ENCODE measurements at regions not wholly inside any gene's neighbourhood (a gene's known extent, or its start where the extent isn't known, plus 50 kb on each side); places are given as distances from the start of the nearest gene placed in this dataset.
"Not testable (repeated sequence)": the region's sequence is repeated elsewhere in the genome, so short reads cannot be mapped to it uniquely, and the experiment has no call there.

- no peak for DNase-seq (ENCODE audit: low spot score)
Measured at GRCh38 chr20:60171313-60171712, 213.1 kb downstream of the CDH26 start.

DNA sequence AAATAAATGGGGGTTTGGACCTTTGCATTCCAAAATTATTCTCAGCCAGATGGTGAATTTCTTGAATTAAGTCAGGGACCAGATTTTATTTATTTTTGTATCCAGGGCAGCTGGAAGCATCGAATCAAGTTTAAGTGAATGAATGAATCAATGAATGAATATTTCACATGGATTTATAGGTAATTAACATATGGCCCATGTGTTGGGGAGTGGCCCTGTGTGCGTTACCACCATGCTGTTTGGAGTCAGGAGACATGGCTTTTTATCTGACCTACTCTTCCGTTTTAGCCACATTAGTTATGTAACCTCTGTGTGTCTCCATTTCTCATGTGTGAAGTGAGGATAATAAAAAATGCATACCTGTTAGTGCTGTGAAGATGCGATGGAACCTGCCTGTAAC is 213.5 kb downstream of the CDH26 start:
- DNase-seq (ENCODE audit: low spot score), result no peak

- no peak for DNase-seq (ENCODE audit: low spot score)
Measured at GRCh38 chr20:60172346-60172984, 214.2 kb downstream of the CDH26 start.

- no peak for DNase-seq (ENCODE audit: low spot score)
Measured at GRCh38 chr20:60177080-60177479, 218.9 kb downstream of the CDH26 start.

DNA sequence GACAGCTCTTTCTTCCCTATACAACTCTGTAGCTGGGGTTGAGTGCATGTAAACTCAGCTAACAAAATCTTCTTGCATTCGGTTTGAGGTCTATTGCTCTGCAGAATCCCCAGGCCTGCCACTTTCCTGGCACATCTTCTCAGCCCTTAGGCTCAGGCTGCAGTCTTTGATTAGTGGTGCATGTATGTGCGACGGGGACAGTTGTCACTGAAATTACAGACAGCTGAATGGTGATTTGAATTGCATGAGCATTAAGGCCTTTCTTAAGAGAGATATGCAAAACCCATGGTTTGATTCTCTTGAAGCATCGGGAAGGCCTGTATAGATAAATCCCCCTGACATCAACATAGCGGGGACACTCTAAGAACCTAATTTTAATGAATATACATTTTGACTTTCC is 222.8 kb downstream of the CDH26 start:
- DNase-seq (ENCODE audit: low spot score), result no peak

DNA sequence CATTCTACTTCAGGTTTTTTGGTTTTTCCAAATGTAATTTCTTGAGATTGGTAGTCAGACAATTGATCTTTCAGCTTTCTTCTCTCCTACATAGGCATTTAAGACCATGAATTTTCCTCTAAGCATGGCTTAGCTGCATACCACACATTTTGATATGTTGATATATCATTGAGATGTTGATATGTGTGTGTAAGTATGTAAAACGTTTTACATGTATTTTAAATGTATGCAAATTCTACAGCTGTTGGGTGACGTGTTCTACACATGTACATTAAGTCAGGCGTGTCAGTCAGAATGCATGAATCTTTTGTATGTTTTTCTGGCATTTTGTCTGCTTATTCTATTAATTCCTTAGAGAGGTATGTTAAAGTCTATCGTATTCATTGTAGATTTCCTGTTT is 228.2 kb downstream of the CDH26 start:
- no peak for DNase-seq (ENCODE audit: low spot score)

- no peak for DNase-seq (ENCODE audit: low spot score)
Measured at GRCh38 chr20:60187683-60188082, 229.5 kb downstream of the CDH26 start.

- no peak for DNase-seq (ENCODE audit: low spot score)
Measured at GRCh38 chr20:60191014-60191413, 232.8 kb downstream of the CDH26 start.

DNA sequence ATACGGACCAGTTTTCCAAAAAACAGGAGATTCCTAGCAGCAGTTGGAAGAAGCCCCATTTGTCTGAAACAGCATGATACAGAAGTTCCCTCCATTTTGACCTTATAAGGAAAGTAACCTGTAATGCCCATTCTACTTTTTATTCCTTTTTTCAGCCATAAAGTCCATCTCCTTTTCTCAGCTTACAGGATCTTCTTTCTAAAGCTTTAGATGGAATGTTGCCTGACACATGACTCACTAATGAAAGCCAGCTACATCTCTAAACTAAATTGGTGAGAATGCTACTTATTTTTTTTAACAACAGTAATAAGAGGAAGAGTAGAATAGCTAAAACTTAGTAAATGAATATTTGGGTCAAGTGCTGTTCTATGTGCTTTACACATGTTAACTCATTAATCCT is 234.1 kb downstream of the CDH26 start:
- DNase-seq (ENCODE audit: low spot score), result no peak

DNA sequence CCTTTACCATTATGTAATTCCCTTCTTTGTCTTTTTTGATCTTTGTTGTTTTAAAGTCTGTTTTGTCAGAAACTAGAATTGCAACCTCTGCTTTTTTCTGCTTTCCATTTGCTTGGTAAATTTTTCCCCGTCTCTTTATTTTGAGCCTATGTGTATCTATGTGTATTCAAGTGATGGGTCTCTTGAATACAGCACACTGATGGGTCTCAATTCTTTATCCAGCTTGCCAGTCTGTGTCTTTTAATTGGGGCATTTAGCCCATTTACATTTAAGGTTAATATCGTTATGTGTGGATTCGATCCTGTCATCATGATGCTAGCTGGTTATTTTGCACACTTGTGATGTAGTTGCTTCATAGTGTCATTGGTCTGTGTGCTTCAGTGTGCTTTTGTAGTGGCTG is 240.9 kb downstream of the CDH26 start:
- not testable (repeated sequence) for DNase-seq (ENCODE audit: low spot score)

GRCh38 chr20:60199866-60200265 is 241.6 kb downstream of the CDH26 start:
- no peak for DNase-seq (ENCODE audit: low spot score)

GRCh38 chr20:60200305-60200918 is 242.2 kb downstream of the CDH26 start:
- DNase-seq (ENCODE audit: low spot score), result no peak

DNA sequence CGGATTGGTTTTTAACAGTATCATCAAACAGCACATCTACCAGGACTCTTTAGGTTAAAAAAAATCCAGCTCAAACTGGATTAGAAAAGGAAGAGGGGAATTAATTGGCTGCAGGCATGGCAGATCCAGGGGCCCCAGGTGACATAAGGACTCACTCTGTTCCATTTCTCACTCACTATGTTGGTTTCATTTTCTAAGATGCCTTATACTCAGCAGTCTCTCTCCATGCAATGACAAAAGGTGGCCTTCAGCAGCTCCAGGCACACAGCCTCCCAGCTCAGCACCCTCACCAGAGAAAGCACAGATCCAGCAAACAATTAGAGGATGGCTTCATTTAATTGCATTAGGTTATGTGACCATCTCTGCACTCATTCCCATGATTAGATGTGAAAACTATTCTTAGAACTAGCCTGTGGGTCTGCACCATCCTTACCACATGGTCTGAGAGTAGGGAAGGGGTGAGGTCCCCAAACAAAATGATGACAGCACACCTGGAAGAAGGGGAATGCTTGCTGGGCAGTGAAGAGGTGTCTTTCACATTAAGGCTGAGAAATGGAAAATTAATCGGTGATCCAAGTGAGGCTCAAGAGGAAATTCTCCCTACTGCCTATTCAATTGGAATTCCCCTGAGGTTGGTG is 243.1 kb downstream of the CDH26 start:
- DNase-seq (ENCODE audit: low spot score), result no peak

- DNase-seq (ENCODE audit: low spot score), result no peak
Measured at GRCh38 chr20:60202046-60202445, 243.8 kb downstream of the CDH26 start.

DNA sequence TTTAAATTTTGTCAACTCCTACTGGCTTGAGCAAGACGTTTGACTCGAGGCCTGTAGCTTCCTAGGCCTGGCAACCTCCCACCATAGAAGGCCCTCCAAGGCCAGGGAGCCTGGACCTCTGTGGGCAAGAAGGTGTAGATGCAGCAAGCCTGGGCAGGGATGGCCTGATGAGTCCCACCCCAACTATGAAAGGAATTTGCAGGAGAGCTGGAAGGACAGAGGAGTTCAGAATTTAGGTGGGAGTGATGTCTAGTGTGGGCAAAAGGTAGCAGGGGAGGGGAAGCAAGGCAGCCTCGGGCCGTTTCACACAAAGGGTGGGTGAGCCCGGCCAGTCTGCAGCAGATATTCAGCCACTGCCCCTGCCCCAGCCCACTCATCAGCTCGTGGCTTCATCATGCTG is 245.2 kb downstream of the CDH26 start:
- DNase-seq (ENCODE audit: low spot score), result no peak

DNA sequence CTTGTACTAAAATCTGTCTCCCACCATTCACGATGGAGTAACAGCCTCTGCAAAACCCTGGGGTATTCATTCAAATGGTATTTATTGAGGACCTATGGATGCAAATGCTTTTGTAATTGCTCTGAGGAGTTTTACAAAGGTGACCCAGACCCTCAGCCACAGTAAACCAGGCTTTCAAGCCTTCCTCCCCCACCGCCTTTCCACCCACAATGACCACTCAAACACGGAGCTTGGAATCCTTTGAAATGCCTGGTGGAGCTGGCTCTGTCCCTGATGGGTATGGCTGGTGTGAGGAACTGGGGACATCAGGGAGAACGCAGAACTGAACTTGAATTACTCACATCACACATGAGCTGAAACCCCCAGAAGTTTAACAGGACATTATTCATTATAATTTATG is 246.4 kb downstream of the CDH26 start:
- no peak for DNase-seq (ENCODE audit: low spot score)

GRCh38 chr20:60206259-60206658 is 248.0 kb downstream of the CDH26 start:
- no peak for DNase-seq (ENCODE audit: low spot score)

DNA sequence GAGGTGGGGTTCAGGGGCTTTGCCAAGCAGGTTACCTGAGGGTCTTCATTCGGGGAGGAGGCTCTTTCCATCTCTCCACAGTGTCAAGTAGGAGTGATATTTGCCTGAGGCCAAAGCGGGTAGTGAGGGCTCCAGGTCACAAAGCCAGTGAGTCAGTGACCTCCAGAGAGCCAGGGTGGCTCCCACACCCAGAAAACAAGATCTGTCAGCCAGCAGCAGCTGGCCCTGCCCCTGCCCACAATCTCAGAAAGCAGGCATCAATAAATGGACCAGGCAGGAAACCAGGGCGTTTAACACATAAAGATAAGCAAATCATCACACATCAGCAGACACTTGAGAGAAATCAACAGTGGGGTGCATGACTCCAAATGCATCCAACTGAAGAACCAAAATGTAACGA is 250.8 kb downstream of the CDH26 start:
- DNase-seq (ENCODE audit: low spot score), result no peak

- peak; percentile 44 for DNase-seq (ENCODE audit: low spot score)
Measured at GRCh38 chr20:60210779-60211617, 252.8 kb downstream of the CDH26 start.

- no peak for DNase-seq (ENCODE audit: low spot score)
Measured at GRCh38 chr20:60211618-60212463, 253.6 kb downstream of the CDH26 start.

DNA sequence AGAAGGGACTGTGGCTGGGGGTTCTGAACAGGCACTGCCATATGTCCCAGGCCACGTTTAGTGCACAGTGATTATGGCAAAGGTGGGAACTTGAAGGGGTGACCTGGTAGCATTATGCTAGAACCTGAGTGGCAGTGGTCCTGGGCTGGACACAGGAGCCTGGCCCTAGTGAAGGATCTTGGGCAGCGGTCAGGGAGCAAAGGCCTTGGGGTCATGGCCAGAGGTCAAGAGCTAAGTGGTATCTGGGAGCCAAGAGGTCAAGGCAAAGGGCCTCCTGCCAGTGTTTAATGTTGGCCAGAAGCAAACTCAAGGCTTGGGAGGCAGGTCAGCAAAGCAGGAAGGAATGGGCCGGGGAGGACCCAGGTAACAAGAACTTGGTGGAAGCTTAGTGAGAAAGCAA is 254.5 kb downstream of the CDH26 start:
- no peak for DNase-seq (ENCODE audit: low spot score)
